HG03060 (cell line): ENCODE measurements at regions not wholly inside any gene's neighbourhood (a gene's known extent, or its start where the extent isn't known, plus 50 kb on each side); places are given as distances from the start of the nearest gene placed in this dataset.

Experiments
- ATAC-seq: cut with Tn5 transposase; IDR thresholded peaks from one replicate; pipeline ENCODE4 v1.9.1; 2021; ENCODE audit warnings: low read depth, moderate number of reproducible peaks; ENCODE audit not compliant: unreplicated experiment

GRCh38 chr18:41311571-41312547, 643.2 kb upstream of the PIK3C3 start:
- no peak for ATAC-seq

GRCh38 chr18:41297740-41298139, 657.3 kb upstream of the PIK3C3 start:
- ATAC-seq: no peak

GRCh38 chr18:41269294-41269693, 685.7 kb upstream of the PIK3C3 start:
- no peak for ATAC-seq

- ATAC-seq: no peak
These were observed 686.8 kb upstream of the PIK3C3 start for GRCh38 chr18:41268271-41268670.

- ATAC-seq: no peak
These were observed 688.4 kb upstream of the PIK3C3 start for GRCh38 chr18:41266616-41267015.

GRCh38 chr18:41266204-41266603, 688.8 kb upstream of the PIK3C3 start:
- ATAC-seq: no peak

- ATAC-seq: no peak
These were observed 690.0 kb upstream of the PIK3C3 start for GRCh38 chr18:41265047-41265446.

GRCh38 chr18:41263956-41264355, 691.1 kb upstream of the PIK3C3 start:
- no peak for ATAC-seq

- ATAC-seq: no peak
These were observed 692.3 kb upstream of the PIK3C3 start for GRCh38 chr18:41262688-41263087.

- ATAC-seq: no peak
These were observed 710.4 kb upstream of the PIK3C3 start for GRCh38 chr18:41244591-41245037.

GRCh38 chr18:41237317-41237716, 717.7 kb upstream of the PIK3C3 start:
- ATAC-seq: no peak

- ATAC-seq: no peak
These were observed 723.4 kb upstream of the PIK3C3 start for GRCh38 chr18:41231681-41232080.

GRCh38 chr18:41227993-41228392, 727.0 kb upstream of the PIK3C3 start:
- no peak for ATAC-seq

GRCh38 chr18:41226911-41227310, 728.1 kb upstream of the PIK3C3 start:
- no peak for ATAC-seq

- no peak for ATAC-seq
These were observed 728.8 kb upstream of the PIK3C3 start for GRCh38 chr18:41226186-41226585.

- no peak for ATAC-seq
These were observed 738.6 kb upstream of the PIK3C3 start for GRCh38 chr18:41216341-41217003.

GRCh38 chr18:41207706-41208105, 747.3 kb upstream of the PIK3C3 start:
- ATAC-seq: no peak

- ATAC-seq: no peak
These were observed 748.6 kb upstream of the PIK3C3 start for GRCh38 chr18:41206341-41206830.

GRCh38 chr18:41199212-41199611, 755.8 kb upstream of the PIK3C3 start:
- ATAC-seq: no peak

GRCh38 chr18:41197967-41198366, 757.1 kb upstream of the PIK3C3 start:
- no peak for ATAC-seq

- no peak for ATAC-seq
These were observed 784.7 kb upstream of the PIK3C3 start for GRCh38 chr18:41170346-41170745.
